HG03575 (cell line): ENCODE measurements at regions not wholly inside any gene's neighbourhood (a gene's known extent, or its start where the extent isn't known, plus 50 kb on each side); places are given as distances from the start of the nearest gene placed in this dataset.
A peak's percentile ranks its signal among the peaks of the same experiment; 100 is the strongest.

ENCODE experiments used
- ATAC-seq: cut with Tn5 transposase; IDR thresholded peaks from one replicate; pipeline ENCODE4 v1.9.1; 2021; ENCODE audit not compliant: unreplicated experiment, insufficient number of reproducible peaks, low FRiP score; ENCODE audit errors: extremely low read depth

- ATAC-seq: no peak
Observed at GRCh38 chr12:89859508-89860220, 151.0 kb upstream of the ATP2B1 start.

DNA sequence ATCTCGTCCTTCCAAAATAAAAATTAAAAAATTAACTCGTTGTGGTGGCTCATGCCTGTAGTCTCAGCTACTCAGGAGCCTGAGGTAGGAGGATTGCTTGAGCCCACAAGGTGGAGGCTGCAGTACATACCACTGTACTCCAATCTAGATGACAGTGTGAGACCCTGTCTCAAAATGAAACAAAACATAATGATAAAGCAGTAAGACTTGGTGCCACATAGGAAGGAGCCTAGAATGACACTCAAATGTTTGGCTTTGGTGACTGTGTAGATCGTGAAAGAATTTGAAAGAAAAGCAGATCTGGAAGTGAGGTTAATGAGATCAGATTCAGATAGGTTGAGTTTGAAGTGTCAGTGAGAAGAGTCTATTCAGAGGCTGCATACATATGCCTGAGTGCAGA, 150.1 kb upstream of the ATP2B1 start:
- ATAC-seq: no peak

DNA sequence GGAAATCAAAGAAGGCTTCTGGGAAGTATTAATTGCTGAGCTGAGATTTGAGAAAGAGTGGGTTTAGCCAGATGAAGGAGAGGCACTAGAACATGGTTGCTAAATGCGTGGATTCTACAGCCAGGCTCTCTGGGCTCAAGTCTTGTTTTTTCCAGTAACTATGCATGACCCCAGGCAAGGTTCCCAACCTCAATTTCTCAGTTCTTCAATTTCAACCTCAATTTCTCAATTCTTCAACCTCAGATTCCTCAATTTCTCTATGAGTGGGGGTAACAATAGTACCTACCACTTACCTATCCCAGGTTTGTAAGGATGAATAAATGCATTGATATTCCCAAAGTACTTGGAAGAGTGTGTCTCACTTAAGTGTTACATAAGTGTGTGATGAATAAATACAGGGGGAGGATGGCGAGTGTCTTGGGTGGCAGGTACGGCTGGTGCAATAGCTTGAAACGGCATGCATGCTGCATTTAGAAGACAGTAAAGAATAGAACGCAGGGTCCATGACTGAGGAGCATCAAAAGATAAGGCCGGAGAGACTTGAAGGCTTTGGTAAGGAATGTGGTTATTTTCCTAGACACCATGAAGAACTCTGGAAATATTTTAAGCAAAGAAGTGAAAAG, 149.1 kb upstream of the ATP2B1 start:
- no peak for ATAC-seq

GRCh38 chr12:89856431-89856830, 147.8 kb upstream of the ATP2B1 start:
- peak; percentile 78 for ATAC-seq

DNA sequence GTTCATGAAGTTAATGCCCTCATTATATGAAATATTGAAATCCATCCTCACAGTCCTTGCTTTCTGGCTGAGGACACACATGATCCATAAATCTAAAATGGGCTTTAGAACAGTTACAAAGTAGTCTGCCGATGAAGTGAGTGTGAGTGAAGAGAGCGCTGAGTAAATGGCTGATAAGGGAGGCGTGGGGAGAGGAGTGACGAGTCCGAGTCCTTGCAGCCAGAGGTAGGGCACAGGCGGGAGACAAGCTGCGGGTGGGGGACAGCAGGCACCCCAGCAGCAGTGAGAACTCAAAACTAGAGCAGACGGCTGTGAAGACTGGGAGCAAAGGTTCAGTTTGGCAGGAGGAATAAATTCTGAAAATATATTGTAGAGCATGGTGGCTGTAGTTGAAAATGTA, 140.1 kb upstream of the ATP2B1 start:
- ATAC-seq: no peak

GRCh38 chr12:89846473-89847055, 137.9 kb upstream of the ATP2B1 start:
- ATAC-seq: no peak

DNA sequence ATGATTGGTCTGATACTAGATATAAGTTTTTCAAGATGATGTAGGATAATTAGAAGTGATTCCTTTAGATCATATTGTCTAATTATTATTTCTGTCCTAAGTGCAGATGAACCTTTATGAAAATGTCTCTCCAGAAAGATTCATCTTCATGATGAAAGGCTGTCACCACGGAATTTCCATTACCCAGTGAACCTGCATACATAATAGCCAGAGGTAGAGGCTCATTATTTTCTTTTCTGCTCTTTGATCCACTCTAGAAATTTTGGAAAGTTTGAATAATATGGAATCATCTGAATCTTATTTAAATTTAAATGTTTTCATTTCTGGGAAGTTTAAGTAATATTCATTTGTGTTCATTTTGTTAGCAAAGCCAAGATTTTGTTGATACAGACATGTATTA, 137.1 kb upstream of the ATP2B1 start:
- ATAC-seq: no peak

DNA sequence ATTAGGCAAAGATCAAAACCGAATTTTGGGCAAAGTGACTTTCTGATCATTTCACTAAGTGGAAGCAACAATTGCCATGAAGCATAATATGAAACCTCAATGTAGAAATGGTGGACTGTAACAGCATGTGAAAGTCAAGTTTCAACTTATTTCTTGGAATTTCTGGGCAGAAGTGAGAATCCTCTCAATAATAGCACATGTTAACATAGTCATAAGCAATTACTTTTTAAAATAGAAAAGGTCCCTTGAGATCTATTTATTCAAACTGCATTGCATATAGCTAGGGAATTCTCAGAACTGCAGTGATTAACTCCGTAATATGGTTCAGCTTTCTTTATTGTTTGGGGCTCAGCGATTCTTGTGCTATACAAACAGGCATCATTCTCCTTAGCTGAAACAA, 136.7 kb upstream of the ATP2B1 start:
- ATAC-seq: no peak

DNA sequence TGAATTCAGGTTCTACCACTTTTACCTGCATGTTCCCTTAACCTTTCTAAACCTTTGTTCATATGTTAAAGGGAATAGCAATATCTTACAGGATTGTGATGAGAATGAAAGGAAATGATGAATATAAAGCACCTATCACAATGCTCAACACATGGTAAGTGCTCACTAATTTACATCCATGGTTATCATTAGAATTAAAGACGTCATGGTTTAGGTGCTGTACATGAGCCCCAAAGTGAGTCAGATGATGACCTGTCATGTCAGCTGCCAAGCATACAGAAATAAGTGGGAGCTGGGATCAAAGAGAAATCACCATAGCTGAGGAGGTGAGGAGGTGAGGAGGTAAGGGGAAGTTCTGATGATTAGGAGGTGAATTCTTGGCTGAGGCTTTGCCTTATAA, 135.9 kb upstream of the ATP2B1 start:
- ATAC-seq: no peak

DNA sequence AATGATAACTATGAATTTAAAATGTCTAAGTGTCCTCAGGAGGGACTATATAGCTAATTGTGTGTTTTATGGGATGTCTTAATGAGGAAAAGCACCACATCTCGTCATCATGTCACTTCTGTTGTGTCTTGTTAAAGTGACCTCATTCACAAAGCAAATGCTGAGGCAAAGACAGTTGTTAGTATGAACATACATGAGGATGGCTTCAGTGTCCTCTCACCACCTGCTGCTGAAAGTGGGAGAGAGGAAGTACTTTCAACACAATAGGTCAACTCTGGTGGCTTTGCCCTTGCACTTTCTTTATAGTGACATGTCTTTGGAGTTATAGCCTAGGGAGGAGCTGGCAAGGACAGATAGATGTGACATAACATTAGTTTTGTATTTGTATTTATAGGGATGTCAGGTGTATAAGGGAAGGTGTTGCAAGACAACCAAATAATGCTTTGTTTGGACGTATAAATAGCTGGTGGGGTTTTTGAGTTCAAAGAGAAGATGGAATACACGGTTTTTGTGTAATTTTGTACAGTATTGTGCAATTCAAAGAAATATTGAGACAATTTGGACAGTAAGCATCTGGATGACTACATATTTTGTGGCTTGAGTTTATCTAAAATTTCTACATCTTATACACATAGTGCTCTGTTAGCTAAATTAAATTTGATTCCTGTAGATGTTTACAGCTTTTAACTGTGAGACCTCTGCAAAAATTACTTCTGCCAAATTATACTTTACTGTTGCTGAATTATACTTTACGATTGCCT, 131.7 kb upstream of the ATP2B1 start:
- no peak for ATAC-seq

DNA sequence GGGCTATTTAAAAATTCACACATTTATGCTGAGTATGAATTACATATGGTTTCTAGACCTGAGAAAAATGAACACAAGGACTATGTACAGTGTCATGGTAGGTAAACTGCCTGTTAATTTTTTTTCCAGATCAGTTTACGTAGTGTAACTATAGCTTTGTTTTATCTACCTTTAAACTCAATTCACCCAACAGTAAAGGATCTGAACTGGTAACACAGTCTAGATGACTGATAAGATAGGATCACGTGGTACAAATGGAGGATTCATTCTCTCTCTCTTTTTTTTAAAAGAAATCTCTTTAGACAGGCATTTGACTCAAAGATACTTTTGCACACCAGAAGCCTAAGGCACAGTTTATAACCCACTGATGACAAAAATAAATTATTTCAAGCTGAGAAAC, 130.8 kb upstream of the ATP2B1 start:
- no peak for ATAC-seq

DNA sequence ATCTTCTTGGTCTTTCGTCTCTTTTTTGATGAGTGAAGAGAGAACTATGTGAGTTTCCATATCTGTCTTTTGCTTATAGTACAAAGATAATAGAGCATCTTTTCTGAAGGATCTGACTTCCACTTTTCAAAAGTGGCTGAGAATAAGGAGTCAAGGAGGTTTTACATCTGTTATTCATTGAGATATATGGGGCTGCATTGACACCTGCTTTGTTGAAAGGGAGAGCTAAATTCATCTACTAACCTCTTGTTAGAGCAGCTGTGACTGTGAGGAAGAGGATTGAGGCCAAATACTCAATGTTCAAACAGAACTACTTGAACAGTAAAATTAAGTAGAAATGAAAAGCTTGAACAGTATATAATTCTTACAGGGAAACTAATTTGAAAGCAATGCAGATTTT, 130.2 kb upstream of the ATP2B1 start:
- no peak for ATAC-seq

GRCh38 chr12:89836026-89836425, 127.4 kb upstream of the ATP2B1 start:
- no peak for ATAC-seq

DNA sequence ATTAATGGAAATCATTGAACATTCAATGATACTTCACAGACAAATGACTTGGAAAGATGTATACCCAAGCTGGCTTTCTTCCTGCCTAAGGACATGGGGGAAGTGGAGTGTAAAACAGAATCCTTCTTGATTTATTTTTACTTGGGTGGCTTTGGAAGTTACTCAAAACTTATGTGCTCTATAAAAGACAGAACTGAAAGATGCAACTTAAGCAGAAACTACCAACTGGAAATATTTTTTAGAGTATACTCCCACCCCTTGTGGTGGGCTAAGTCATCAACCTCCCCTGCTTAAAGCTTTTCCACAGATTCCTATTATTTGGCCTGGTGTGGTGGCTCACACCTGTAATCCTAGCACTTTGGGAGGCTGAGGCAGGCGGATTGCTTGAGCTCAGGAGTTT, 126.0 kb upstream of the ATP2B1 start:
- ATAC-seq: no peak

- ATAC-seq: no peak
Observed at GRCh38 chr12:89833337-89834252, 125.0 kb upstream of the ATP2B1 start.

- no peak for ATAC-seq
Observed at GRCh38 chr12:89832336-89832735, 123.7 kb upstream of the ATP2B1 start.

DNA sequence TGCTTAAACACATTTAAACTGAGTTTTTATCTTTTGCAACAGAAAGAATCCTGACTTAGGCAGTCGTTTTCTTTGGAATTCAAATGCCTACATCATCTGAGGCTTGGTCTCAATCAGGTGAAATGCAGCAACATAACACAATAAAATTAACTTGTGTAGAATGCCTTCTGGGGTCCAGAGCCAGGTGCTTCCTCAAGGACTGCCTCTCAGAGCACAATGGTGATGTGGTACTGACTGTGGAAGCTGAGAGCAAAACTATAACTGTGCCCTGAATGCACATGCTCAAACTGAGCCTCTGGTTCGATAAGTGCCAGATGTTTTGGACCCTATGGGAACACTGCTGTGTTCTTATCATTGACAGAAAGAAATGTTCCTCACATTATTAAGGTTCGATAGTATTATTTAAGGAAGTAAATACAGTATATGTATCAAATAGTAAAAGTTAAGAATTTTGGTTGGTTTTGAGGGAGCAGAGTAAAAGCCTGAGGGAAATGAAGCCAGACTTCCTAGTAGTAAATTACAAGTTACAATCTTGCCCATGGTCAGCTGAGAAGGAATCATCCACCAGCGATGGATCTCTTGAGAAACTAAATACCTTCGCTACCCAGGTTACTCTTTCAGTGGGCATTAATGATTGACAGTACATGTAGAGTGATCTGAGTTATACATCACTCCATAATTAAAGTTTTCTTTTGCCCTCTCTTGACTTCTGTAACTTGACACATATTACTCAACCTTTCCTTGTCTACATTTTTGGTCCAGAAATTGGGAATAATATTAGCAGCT, 122.9 kb upstream of the ATP2B1 start:
- ATAC-seq: no peak

GRCh38 chr12:89829434-89829975, 120.9 kb upstream of the ATP2B1 start:
- ATAC-seq: no peak
